A549 (cell line): ENCODE measurements at regions not wholly inside any gene's neighbourhood (a gene's known extent, or its start where the extent isn't known, plus 50 kb on each side); places are given as distances from the start of the nearest gene placed in this dataset.

Experiments
- CTCF ChIP-seq: fragments of >200 bp; sonication (Bioruptor Twin); formaldehyde crosslinking; IDR thresholded peaks from 3 replicates; pipeline ENCODE4 v1.5.1; 2016
- FOSL2 ChIP-seq, 2 experiments: fragments of 450-650 bp in 1 of 2; fragments of >200 bp in 1 of 2; sonication (Bioruptor Twin) in 1 of 2; formaldehyde crosslinking; IDR thresholded peaks; 2 replicates each; pipeline versions ENCODE4 v1.5.0 to v1.6.1; 2016 to 2020; ENCODE audit warnings: mild to moderate bottlenecking in 1 of 2, moderate library complexity in 1 of 2
- HOXA7 ChIP-seq: fragments of 250-450 bp; sonication (Bioruptor Pico); IDR thresholded peaks from 2 replicates; pipeline ENCODE4 v1.5.0; 2020; ENCODE audit warnings: mild to moderate bottlenecking, moderate library complexity
- HOXB13 ChIP-seq: fragments of 250-450 bp; sonication (Bioruptor Pico); IDR thresholded peaks from 2 replicates; pipeline ENCODE4 v1.5.0; 2020; ENCODE audit warnings: low read depth, mild to moderate bottlenecking, moderate library complexity
- HOXB5 ChIP-seq: fragments of 250-450 bp; sonication (Bioruptor Pico); IDR thresholded peaks from 2 replicates; pipeline ENCODE4 v1.5.0; 2020; ENCODE audit warnings: mild to moderate bottlenecking, moderate library complexity
- JUNB ChIP-seq: fragments of >200 bp; sonication (Bioruptor Twin); formaldehyde crosslinking; IDR thresholded peaks from 2 replicates; pipeline ENCODE4 v1.6.1; 2016
- MAFK ChIP-seq: fragments of 450-650 bp; IDR thresholded peaks from 2 replicates; pipeline ENCODE4 v1.6.1; 2014; ENCODE audit not compliant: partially characterized antibody
- MYC ChIP-seq: IDR thresholded peaks from 2 replicates; pipeline ENCODE4 v1.6.1; 2012; ENCODE audit warnings: mild to moderate bottlenecking, inconsistent platforms, low read length, improper control_type of control experiment, borderline replicate concordance
- POLR2A ChIP-seq: IDR thresholded peaks from 2 replicates; pipeline ENCODE4 v1.6.1; 2012; ENCODE audit warnings: mild to moderate bottlenecking, low read length
- ZFP36 ChIP-seq: fragments of 450-650 bp; IDR thresholded peaks from 2 replicates; pipeline ENCODE4 v1.6.1; 2014; ENCODE audit warnings: borderline replicate concordance; ENCODE audit not compliant: partially characterized antibody
- TF ChIP-seq, protein P1 (sequence below): fragments of 200-600 bp; sonication (generic); IDR thresholded peaks from 2 replicates; pipeline ENCODE4 v1.6.1; 2016; ENCODE audit warnings: antibody characterized with exemption, mild to moderate bottlenecking, moderate library complexity

- TF ChIP-seq POLR2A (no peak), JUNB (no peak), CTCF (no peak), HOXB5 (no peak), MAFK (no peak), HOXA7 (CRISPR knock-in tag) (no peak), MYC (no peak), FOSL2 (IDR thresholded peaks at IDR 0.05) (no peak), FOSL2 (CRISPR knock-in tag; IDR thresholded peaks at IDR 0.05) (no peak), HOXB13 (CRISPR knock-in tag) (no peak), ZFP36 (no peak)
- TF ChIP-seq, protein P1, sequence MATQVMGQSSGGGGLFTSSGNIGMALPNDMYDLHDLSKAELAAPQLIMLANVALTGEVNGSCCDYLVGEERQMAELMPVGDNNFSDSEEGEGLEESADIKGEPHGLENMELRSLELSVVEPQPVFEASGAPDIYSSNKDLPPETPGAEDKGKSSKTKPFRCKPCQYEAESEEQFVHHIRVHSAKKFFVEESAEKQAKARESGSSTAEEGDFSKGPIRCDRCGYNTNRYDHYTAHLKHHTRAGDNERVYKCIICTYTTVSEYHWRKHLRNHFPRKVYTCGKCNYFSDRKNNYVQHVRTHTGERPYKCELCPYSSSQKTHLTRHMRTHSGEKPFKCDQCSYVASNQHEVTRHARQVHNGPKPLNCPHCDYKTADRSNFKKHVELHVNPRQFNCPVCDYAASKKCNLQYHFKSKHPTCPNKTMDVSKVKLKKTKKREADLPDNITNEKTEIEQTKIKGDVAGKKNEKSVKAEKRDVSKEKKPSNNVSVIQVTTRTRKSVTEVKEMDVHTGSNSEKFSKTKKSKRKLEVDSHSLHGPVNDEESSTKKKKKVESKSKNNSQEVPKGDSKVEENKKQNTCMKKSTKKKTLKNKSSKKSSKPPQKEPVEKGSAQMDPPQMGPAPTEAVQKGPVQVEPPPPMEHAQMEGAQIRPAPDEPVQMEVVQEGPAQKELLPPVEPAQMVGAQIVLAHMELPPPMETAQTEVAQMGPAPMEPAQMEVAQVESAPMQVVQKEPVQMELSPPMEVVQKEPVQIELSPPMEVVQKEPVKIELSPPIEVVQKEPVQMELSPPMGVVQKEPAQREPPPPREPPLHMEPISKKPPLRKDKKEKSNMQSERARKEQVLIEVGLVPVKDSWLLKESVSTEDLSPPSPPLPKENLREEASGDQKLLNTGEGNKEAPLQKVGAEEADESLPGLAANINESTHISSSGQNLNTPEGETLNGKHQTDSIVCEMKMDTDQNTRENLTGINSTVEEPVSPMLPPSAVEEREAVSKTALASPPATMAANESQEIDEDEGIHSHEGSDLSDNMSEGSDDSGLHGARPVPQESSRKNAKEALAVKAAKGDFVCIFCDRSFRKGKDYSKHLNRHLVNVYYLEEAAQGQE, result no peak
Measured at GRCh38 chr6:117849087-117849486, 58.0 kb upstream of the SLC35F1 start.
